SK-N-SH treated with all-trans-retinoic acid at 6 μM for 48 hours (cell line): ENCODE measurements at regions not wholly inside any gene's neighbourhood (a gene's known extent, or its start where the extent isn't known, plus 50 kb on each side); places are given as distances from the start of the nearest gene placed in this dataset.

ENCODE experiments used
- ARNTL ChIP-seq: fragments of 450-650 bp; formaldehyde crosslinking; IDR thresholded peaks from 2 replicates; pipeline ENCODE4 v1.5.0; 2020; ENCODE audit warnings: low read depth, mild to moderate bottlenecking, moderate library complexity, borderline replicate concordance
- BACH2 ChIP-seq: fragments of 250-450 bp; sonication (Bioruptor Pico); IDR thresholded peaks from 2 replicates; pipeline ENCODE4 v1.9.0; 2021; ENCODE audit warnings: mild to moderate bottlenecking, borderline replicate concordance
- ESRRG ChIP-seq: fragments of 250-450 bp; sonication (Bioruptor Pico); IDR thresholded peaks from 2 replicates; pipeline ENCODE4 v1.6.1; 2021; ENCODE audit warnings: mild to moderate bottlenecking
- TOX ChIP-seq: fragments of 250-450 bp; sonication (Bioruptor Pico); IDR thresholded peaks from 2 replicates; pipeline ENCODE4 v1.8.0; 2021; ENCODE audit warnings: mild to moderate bottlenecking, moderate library complexity, borderline replicate concordance
- ZFP30 ChIP-seq: fragments of 450-650 bp; formaldehyde crosslinking; IDR thresholded peaks from 2 replicates; pipeline ENCODE4 v1.5.0; 2022; ENCODE audit warnings: mild to moderate bottlenecking, moderate library complexity
- TF ChIP-seq, protein P1 (sequence below): fragments of 250-450 bp; sonication (Bioruptor Pico); IDR thresholded peaks from 2 replicates; pipeline ENCODE4 v1.5.0; 2020; ENCODE audit warnings: mild to moderate bottlenecking, moderate library complexity
- TF ChIP-seq, protein P2 (sequence below): fragments of 250-450 bp; sonication (Bioruptor Pico); IDR thresholded peaks from 2 replicates; pipeline ENCODE4 v1.8.0; 2021; ENCODE audit warnings: low read depth, mild to moderate bottlenecking, moderate library complexity, borderline replicate concordance

DNA sequence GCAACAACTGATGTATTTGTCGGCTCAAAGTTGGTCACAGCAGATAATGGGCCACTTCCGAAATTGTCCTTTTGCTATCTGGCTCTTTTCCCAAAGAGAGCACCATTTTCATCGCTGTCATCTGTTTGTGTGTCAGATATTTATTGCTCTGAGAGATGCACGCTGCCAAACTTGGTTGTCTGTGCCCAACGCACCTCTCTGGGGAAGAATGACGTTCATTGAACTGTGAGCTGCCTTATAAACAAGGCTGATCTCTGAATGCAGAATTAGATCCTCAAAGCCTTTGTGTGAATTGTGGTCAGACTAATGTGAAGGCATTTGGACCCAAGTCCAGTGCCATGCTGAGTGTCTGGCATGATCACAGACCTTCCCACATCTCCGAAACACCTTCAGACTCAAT is 174.7 kb upstream of the LYZL1 start:
- TF ChIP-seq, protein P1, sequence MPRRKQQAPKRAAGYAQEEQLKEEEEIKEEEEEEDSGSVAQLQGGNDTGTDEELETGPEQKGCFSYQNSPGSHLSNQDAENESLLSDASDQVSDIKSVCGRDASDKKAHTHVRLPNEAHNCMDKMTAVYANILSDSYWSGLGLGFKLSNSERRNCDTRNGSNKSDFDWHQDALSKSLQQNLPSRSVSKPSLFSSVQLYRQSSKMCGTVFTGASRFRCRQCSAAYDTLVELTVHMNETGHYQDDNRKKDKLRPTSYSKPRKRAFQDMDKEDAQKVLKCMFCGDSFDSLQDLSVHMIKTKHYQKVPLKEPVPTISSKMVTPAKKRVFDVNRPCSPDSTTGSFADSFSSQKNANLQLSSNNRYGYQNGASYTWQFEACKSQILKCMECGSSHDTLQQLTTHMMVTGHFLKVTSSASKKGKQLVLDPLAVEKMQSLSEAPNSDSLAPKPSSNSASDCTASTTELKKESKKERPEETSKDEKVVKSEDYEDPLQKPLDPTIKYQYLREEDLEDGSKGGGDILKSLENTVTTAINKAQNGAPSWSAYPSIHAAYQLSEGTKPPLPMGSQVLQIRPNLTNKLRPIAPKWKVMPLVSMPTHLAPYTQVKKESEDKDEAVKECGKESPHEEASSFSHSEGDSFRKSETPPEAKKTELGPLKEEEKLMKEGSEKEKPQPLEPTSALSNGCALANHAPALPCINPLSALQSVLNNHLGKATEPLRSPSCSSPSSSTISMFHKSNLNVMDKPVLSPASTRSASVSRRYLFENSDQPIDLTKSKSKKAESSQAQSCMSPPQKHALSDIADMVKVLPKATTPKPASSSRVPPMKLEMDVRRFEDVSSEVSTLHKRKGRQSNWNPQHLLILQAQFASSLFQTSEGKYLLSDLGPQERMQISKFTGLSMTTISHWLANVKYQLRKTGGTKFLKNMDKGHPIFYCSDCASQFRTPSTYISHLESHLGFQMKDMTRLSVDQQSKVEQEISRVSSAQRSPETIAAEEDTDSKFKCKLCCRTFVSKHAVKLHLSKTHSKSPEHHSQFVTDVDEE (CRISPR knock-in tag) = no peak
- no peak for TF ChIP-seq ZFP30
- TF ChIP-seq, protein P2, sequence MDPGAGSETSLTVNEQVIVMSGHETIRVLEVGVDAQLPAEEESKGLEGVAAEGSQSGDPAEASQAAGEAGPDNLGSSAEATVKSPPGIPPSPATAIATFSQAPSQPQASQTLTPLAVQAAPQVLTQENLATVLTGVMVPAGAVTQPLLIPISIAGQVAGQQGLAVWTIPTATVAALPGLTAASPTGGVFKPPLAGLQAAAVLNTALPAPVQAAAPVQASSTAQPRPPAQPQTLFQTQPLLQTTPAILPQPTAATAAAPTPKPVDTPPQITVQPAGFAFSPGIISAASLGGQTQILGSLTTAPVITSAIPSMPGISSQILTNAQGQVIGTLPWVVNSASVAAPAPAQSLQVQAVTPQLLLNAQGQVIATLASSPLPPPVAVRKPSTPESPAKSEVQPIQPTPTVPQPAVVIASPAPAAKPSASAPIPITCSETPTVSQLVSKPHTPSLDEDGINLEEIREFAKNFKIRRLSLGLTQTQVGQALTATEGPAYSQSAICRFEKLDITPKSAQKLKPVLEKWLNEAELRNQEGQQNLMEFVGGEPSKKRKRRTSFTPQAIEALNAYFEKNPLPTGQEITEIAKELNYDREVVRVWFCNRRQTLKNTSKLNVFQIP (CRISPR knock-in tag) = no peak
- no peak for TF ChIP-seq BACH2 (CRISPR knock-in tag)
- TF ChIP-seq ESRRG (CRISPR knock-in tag) = no peak
- TF ChIP-seq TOX = no peak
- TF ChIP-seq ARNTL (CRISPR knock-in tag) = no peak
